Activated T-helper 2 cell treated with anti-CD3 and anti-CD28 coated beads, Interferon-gamma antibody, Interleukin-2, Interleukin-4, amounts not matched to agents 10 μg/mL and 5 μg/mL and 100 μg/mL, durations not matched to agents 14 hours and 24 hours and 36 hours (primary cell): ENCODE measurements at regions not wholly inside any gene's neighbourhood (a gene's known extent, or its start where the extent isn't known, plus 50 kb on each side); places are given as distances from the start of the nearest gene placed in this dataset.
"Not testable (repeated sequence)": the region's sequence is repeated elsewhere in the genome, so short reads cannot be mapped to it uniquely, and the experiment has no call there.

Experiments used
- DNase-seq: peaks from one replicate; pipeline ENCODE4 v3.0.0; 2021; ENCODE audit warnings: low spot score
- H3K27ac Mint-ChIP-seq: one replicate; pipeline ENCODE4 v1.8.0; 2021; ENCODE audit warnings: mixed read lengths
- H3K27me3 Mint-ChIP-seq: one replicate; pipeline ENCODE4 v1.8.0; 2021; ENCODE audit warnings: low read depth, mixed read lengths
- H3K36me3 Mint-ChIP-seq: one replicate; pipeline ENCODE4 v1.8.0; 2021; ENCODE audit warnings: low read depth, mixed read lengths
- H3K4me1 Mint-ChIP-seq: one replicate; pipeline ENCODE4 v1.8.0; 2021; ENCODE audit warnings: low read depth, mixed read lengths
- H3K4me3 Mint-ChIP-seq: one replicate; pipeline ENCODE4 v1.8.0; 2021; ENCODE audit warnings: low read depth, mild to moderate bottlenecking, moderate library complexity, mixed read lengths
- H3K9me3 Mint-ChIP-seq: one replicate; pipeline ENCODE4 v1.8.0; 2021; ENCODE audit warnings: mixed read lengths
- intact Hi-C: fragments of 100-400 bp; cut with micrococcal nuclease; formaldehyde crosslinking; loops from one replicate; pipeline ENCODE4 v1.15.1; 2023

DNA sequence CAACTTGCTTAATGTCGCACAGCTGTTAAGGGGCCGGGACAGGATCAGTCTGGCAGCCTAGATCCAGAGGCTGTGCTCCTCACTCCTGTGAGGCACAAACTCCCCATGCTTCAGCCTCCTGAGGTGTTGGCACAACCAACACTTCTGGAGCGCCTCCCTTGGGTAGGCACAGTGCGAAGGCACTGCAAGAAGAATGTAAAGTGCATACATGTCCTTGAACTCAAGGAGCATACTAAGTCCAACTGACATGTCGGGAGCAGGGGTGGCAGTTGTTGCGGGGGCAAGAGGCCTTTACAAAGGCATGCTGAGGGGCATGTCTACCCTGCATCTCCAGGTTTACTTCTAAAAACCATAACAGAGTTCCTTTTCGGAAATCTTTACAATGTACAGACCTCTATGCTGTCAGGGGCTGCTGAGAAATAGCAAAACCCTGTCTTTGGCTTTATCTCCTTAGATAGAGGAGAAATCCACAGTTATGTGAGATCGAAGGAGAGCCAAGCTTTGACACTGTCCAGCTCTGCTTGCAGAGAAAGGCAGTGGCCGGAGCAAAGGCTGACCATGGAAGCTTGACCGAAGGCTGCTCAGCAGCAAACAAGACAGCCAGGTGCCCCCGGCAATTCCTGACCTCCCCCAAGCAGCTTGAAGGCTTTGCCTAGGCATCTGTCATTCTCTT is 93.9 kb downstream of the CDC7 start:
- no peak for DNase-seq
- no peak overlapping the region for H3K4me3 Mint-ChIP-seq
- intact Hi-C loops: loop anchor here (5.0 kb wide), 3 partner anchors 72 to 158 kb away; no protein-coding TSS in a partner anchor
- no peaks in the 10 kb centered on the region for H3K36me3 Mint-ChIP-seq
- H3K9me3 Mint-ChIP-seq: no peaks in the 10 kb centered on the region
- H3K27ac Mint-ChIP-seq: no peak overlapping the region
- H3K27me3 Mint-ChIP-seq: no peaks in the 10 kb centered on the region
- H3K4me1 Mint-ChIP-seq: peaks cover 47% of the 10 kb centered on the region

DNA sequence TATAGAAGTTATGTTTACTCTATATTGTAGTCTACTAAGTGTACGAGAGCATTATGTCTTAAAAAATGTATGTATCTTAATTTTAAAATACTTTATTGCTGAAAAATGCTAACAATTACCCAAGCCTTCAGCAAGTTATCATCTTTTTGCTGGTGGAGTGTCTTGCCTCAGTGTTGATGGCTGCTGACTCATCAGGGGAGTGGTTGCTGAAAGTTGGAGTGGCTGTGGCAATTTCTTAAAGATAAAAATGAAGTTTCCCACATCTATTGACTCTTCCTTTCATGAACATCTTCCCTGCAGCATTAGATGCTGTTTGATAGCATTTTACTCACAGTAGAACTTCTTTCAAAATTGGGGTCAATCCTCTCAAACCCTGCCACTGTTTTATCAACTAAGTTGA is 95.8 kb downstream of the CDC7 start:
- Mint-ChIP-seq H3K4me1 (peaks cover 39% of the 10 kb centered on the region), H3K9me3 (no peaks in the 10 kb centered on the region), H3K27me3 (peaks cover 2% of the 10 kb centered on the region), H3K36me3 (no peaks in the 10 kb centered on the region), H3K27ac (peak overlapping the region; percentile 11), H3K4me3 (no peak overlapping the region)
- no peak for DNase-seq
- intact Hi-C loops: loop anchor here (2.0 kb wide), 1 partner anchor 42 kb away; no protein-coding TSS in a partner anchor

DNA sequence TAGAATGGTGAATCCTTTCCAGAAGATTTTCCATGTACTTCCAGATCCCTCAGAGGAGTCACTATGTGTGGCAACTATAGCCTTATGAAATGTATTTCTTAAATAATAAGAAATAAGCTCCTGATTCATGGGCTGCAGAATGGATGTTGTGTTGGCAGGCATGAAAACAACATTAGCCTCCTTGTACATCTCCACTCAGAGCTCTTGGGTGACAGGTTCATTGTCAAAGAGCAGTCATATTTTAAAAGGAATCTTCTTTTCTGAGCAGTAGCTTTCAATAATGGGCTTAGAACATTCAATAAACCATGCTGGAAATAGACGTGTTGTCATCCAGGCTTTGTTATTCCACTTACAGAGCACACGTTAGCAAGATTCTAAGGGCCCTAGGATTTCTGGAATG is 96.6 kb downstream of the CDC7 start:
- no peak overlapping the region for H3K4me3 Mint-ChIP-seq
- peaks cover 2% of the 10 kb centered on the region for H3K27me3 Mint-ChIP-seq
- H3K36me3 Mint-ChIP-seq: no peaks in the 10 kb centered on the region
- H3K27ac Mint-ChIP-seq: no peak overlapping the region
- H3K9me3 Mint-ChIP-seq: no peaks in the 10 kb centered on the region
- intact Hi-C loops: loop anchor here (2.0 kb wide), 1 partner anchor 42 kb away; no protein-coding TSS in a partner anchor
- peaks cover 34% of the 10 kb centered on the region for H3K4me1 Mint-ChIP-seq
- no peak for DNase-seq

DNA sequence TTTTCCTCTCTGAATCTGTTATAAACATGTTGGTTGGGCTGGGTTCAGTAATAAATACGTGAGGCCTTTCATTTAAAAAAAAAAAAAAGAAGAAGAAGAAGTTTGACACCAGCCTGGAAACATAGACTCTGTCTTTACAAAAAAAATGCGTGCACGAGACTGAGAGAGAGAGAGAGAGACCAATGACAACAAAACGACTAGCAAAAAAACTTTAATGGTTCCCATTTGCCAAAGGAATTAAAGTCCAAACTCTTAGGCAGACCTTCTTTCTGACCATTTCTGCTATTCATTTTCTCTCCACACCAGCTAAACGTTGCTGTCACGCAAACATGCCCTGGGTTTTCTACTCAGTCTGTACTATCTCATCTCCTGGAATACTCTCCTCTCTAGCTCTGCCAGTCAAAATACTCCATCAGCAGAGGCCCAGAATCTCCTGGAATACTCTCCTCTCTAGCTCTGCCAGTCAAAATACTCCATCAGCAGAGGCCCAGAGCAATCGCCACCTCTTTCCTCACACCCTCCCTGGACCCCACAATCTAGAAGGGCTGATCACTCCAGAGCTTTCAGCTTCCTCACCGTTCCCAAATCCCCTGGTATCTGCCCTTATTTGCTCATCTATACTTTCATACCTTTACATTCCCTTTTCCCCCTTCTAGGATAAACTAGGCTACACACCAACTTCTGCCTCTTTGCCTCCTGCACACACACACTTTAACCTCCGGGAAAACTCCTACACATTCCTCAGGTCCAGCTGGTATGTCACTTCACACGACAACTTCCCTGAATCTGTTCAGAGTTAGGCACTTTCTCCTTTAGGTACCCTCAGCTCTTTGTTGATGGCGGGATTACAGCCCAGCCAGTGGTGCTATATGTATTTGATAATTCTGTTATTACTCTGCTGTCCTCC is 100.0 kb downstream of the CDC7 start:
- Mint-ChIP-seq H3K4me1 (peaks cover 31% of the 10 kb centered on the region), H3K9me3 (no peaks in the 10 kb centered on the region), H3K27me3 (peaks cover 2% of the 10 kb centered on the region), H3K36me3 (no peaks in the 10 kb centered on the region), H3K4me3 (no peak overlapping the region), H3K27ac (no peak overlapping the region)
- intact Hi-C loops: loop anchor here (5.0 kb wide), 1 partner anchor 112 kb away; no protein-coding TSS in a partner anchor
- DNase-seq: no peak

DNA sequence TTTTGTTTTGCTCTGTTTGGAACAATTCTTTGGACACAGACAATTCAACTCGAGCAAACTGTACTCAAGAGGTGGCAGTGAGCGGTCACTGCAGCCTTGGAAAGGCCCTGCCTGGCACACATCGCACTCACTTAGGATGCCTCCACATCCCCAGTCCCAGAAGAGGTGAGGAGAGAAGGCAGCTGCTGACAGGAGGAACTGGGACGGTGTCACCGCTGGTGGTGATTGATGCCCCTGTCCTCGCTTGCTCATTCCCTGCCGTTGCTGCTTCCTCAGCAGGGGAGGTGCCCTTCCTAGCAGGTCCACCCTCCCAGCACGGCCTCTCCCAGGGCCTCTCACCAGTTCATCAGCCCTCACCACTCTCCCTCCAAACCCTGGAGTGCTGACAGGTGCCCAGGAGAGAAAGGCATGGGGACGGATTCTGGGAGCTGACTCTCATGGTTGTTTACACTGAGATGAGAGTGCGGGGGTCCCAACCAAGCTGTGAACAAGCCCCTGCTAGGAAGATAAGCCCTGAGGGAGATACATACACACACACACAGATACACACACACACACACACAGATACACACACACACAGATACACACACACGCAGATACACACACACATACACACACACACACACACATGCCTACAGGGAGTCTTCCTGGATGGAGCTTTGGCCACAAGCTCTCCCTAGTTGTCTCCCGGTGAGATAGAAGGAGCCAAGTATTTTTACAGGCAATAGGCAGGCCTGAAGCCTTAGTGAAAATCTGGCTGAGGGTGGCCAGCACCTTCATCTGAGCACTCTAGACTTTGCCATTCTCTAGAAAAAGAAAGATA is 101.1 kb downstream of the CDC7 start:
- Mint-ChIP-seq H3K4me1 (peaks cover 22% of the 10 kb centered on the region), H3K4me3 (no peak overlapping the region), H3K36me3 (no peaks in the 10 kb centered on the region), H3K9me3 (no peaks in the 10 kb centered on the region), H3K27me3 (peaks cover 2% of the 10 kb centered on the region), H3K27ac (no peak overlapping the region)
- intact Hi-C loops: loop anchor here (5.0 kb wide), 1 partner anchor 111 kb away; no protein-coding TSS in a partner anchor
- no peak for DNase-seq

DNA sequence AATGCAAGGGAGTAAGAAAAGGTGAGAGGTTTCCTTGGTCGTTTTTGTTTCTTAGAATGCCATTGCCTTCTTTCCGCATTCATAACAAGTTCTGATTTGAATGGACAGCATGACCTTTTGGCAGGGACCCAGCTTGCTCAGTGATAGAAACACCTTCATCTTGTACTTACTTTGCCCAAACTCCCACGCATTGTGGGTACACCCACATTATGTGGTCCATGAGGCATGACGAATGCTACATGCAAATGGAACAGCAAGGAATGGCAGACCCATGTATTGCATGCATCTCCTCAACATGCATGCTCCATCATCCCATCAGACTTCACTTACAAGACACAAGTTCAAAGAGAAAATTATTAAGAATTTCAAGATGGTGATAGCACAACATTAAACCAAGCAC is 102.8 kb downstream of the CDC7 start:
- Mint-ChIP-seq H3K4me1 (peaks cover 20% of the 10 kb centered on the region), H3K9me3 (no peaks in the 10 kb centered on the region), H3K4me3 (no peak overlapping the region), H3K36me3 (no peaks in the 10 kb centered on the region), H3K27me3 (peaks cover 2% of the 10 kb centered on the region), H3K27ac (peak overlapping the region; percentile 30)
- intact Hi-C loops: loop anchor here (5.0 kb wide), 1 partner anchor 109 kb away; no protein-coding TSS in a partner anchor
- DNase-seq: no peak

DNA sequence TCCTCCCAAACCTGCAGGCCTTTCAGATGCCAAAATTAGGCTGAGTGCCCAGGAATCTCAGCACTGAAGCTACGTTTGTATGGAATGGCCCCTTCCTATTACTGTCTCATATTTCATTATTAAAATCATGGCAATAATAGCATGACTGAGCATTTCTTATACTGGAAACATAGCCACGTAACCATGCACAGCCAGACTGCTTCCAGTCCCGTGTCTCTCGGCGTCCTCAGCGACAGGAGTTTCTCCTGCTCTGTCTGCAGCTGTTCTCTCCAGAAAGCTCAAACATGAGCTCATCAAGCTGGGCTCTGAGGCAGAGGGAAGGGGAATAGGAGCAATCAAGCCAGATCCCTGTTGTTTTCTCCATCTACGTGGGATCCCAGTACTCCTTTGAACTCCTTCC is 104.0 kb downstream of the CDC7 start:
- intact Hi-C loops: loop anchor here (5.0 kb wide), 1 partner anchor 108 kb away; no protein-coding TSS in a partner anchor
- Mint-ChIP-seq H3K27me3 (peaks cover 2% of the 10 kb centered on the region), H3K4me3 (no peak overlapping the region), H3K27ac (no peak overlapping the region), H3K9me3 (no peaks in the 10 kb centered on the region), H3K4me1 (peaks cover 22% of the 10 kb centered on the region), H3K36me3 (no peaks in the 10 kb centered on the region)
- DNase-seq: no peak

DNA sequence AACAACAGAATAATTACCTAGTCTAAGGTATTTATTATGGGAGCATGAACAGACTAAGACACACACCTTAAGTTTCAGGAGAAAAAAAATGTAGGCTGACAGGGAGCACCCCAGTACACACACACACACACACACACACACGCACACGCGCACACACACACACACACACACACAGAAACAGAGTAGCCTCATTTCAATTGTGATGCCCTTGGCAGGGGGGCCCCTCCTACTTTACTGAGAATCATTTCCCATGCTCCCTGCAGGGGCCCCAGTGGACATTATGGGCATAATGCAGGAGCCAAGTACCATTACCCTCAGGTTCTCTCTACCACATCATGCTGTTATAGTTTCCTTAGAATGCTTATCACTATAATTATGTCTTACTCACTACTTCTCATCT is 104.9 kb downstream of the CDC7 start:
- H3K4me1 Mint-ChIP-seq: peaks cover 22% of the 10 kb centered on the region
- DNase-seq: no peak
- no peaks in the 10 kb centered on the region for H3K9me3 Mint-ChIP-seq
- no peak overlapping the region for H3K4me3 Mint-ChIP-seq
- intact Hi-C loops: no loop called here
- peaks cover 2% of the 10 kb centered on the region for H3K27me3 Mint-ChIP-seq
- no peaks in the 10 kb centered on the region for H3K36me3 Mint-ChIP-seq
- no peak overlapping the region for H3K27ac Mint-ChIP-seq

DNA sequence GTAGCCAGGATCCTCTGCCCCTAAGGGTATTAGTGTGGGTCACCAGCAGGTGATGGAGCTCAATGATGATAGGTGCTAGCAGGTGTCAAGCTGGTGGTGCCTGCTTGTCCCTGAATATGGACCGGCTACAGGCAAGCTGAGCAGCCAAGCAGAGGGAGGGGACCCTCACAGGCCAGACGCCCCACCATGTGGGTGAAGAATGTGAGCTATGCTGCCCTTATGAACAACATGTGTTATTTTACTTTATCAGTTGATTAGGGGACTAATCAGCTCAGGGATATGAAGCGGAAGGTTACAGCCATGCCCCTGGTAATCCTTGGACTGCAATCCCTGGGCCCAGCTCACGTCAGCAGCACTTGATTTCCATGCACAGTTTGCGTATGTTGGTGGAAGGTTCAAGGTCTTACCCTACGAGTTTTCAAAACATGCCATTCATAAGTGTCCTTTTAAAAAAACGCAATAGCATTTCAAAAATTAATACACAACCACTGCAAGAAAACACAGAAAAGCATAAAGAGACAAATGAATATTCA is 106.0 kb downstream of the CDC7 start:
- no peak overlapping the region for H3K4me3 Mint-ChIP-seq
- DNase-seq: no peak
- H3K4me1 Mint-ChIP-seq: peaks cover 22% of the 10 kb centered on the region
- no peaks in the 10 kb centered on the region for H3K9me3 Mint-ChIP-seq
- intact Hi-C loops: no loop called here
- H3K27ac Mint-ChIP-seq: no peak overlapping the region
- H3K27me3 Mint-ChIP-seq: no peaks in the 10 kb centered on the region
- H3K36me3 Mint-ChIP-seq: no peaks in the 10 kb centered on the region

DNA sequence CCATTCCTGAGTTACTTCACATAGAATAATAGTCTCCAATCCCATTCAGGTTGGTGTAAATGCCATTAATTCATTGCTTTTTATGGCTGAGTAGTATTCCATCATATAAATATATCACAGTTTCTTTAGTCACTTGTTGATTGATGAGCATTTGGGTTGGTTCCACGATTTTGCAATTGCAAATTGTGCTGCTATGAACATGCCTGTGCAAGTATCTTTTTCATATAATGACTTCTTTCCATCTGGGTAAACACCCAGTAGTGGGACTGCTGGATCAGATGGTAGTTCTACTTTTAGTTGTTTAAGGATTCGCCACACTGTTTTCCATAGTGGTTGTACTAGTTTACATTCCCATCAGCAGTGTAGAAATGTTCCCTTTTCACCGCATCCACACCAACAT is 107.0 kb downstream of the CDC7 start:
- H3K36me3 Mint-ChIP-seq, H3K9me3 Mint-ChIP-seq, H3K4me3 Mint-ChIP-seq, DNase-seq, H3K27me3 Mint-ChIP-seq, H3K27ac Mint-ChIP-seq, intact Hi-C loops: not testable (repeated sequence)
- peaks cover 20% of the 10 kb centered on the region for H3K4me1 Mint-ChIP-seq

DNA sequence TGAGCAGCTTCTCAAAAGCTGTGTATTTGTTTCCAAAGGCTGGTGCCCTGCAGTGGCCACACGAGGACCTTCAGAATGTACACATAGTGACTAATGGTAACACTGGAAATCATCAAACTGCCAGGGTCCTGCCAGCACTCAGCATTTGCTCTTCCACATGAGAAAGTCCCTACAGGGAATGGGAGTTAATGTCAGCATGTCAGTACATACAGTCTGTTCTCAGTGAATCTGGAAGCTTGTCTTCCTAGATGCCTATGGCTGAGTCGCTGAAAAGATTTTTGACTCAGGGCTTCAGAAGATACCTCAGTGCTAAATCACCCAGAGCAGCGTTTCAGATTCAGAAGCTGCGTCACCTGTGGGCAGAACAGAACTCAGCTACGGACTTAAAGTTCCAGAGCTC is 108.2 kb downstream of the CDC7 start:
- Mint-ChIP-seq H3K4me3 (no peak overlapping the region), H3K36me3 (no peaks in the 10 kb centered on the region), H3K4me1 (peaks cover 12% of the 10 kb centered on the region), H3K9me3 (no peaks in the 10 kb centered on the region), H3K27me3 (no peaks in the 10 kb centered on the region), H3K27ac (no peak overlapping the region)
- no peak for DNase-seq
- intact Hi-C loops: no loop called here

DNA sequence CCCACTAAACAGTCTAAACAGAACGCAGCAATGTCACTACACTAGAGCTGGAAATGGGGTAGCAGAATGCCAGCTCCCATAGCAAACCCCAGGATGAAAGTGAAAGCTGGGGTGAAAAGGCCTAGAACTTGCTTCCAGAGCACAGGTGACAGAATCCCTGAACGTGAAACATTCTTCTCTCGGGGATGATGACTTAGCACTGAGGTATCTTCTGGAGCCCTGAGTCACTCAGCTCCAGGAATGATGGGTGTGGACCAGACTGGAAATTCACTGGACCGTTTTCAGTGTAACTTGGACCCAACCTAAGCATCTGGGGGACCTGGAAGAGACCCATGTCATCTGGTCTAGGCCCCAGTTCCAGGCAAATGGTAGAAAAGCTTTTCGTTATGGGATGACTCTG is 108.9 kb downstream of the CDC7 start:
- H3K4me1 Mint-ChIP-seq: peaks cover 14% of the 10 kb centered on the region
- no peak for DNase-seq
- no peaks in the 10 kb centered on the region for H3K9me3 Mint-ChIP-seq
- H3K27ac Mint-ChIP-seq: no peak overlapping the region
- no peak overlapping the region for H3K4me3 Mint-ChIP-seq
- H3K36me3 Mint-ChIP-seq: no peaks in the 10 kb centered on the region
- intact Hi-C loops: no loop called here
- no peaks in the 10 kb centered on the region for H3K27me3 Mint-ChIP-seq
